ENCODE measurements at regions not wholly inside any gene's neighbourhood (a gene's known extent, or its start where the extent isn't known, plus 50 kb on each side); places are given as distances from the start of the nearest gene placed in this dataset.
"Not testable (repeated sequence)": the region's sequence is repeated elsewhere in the genome, so short reads cannot be mapped to it uniquely, and the experiment has no call there.

GRCh38 chr12:46546634-46547273, 174.2 kb upstream of the SLC38A2 start:
- DNase-seq: peak; percentile 64 to 69

GRCh38 chr12:46543378-46543795, 170.8 kb upstream of the SLC38A2 start:
- DNase-seq: not testable (repeated sequence)

- no peak for DNase-seq
Observed at GRCh38 chr12:46538976-46539375, 166.4 kb upstream of the SLC38A2 start.

- DNase-seq: no peak
Observed at GRCh38 chr12:46537387-46537955, 164.9 kb upstream of the SLC38A2 start.

GRCh38 chr12:46536316-46536715, 163.7 kb upstream of the SLC38A2 start:
- DNase-seq: peak; percentile 61 to 62

- DNase-seq: no peak
Observed at GRCh38 chr12:46535907-46536306, 163.3 kb upstream of the SLC38A2 start.

GRCh38 chr12:46535376-46535775, 162.8 kb upstream of the SLC38A2 start:
- DNase-seq: no peak

GRCh38 chr12:46534327-46534840, 161.8 kb upstream of the SLC38A2 start:
- no peak for DNase-seq

- DNase-seq: no peak
Observed at GRCh38 chr12:46533723-46534122, 161.2 kb upstream of the SLC38A2 start.

- DNase-seq: no peak
Observed at GRCh38 chr12:46531804-46532203, 159.2 kb upstream of the SLC38A2 start.

- DNase-seq: no peak
Observed at GRCh38 chr12:46531059-46531785, 158.6 kb upstream of the SLC38A2 start.

GRCh38 chr12:46530373-46531056, 157.9 kb upstream of the SLC38A2 start:
- no peak for DNase-seq

- no peak for DNase-seq
Observed at GRCh38 chr12:46526233-46526632, 153.7 kb upstream of the SLC38A2 start.

- no peak for DNase-seq
Observed at GRCh38 chr12:46524778-46525177, 152.2 kb upstream of the SLC38A2 start.

- DNase-seq: no peak
Observed at GRCh38 chr12:46523863-46524770, 151.5 kb upstream of the SLC38A2 start.

- DNase-seq: no peak
Observed at GRCh38 chr12:46523446-46523845, 150.9 kb upstream of the SLC38A2 start.

GRCh38 chr12:46522071-46522470, 149.5 kb upstream of the SLC38A2 start:
- no peak for DNase-seq

GRCh38 chr12:46521145-46521544, 148.6 kb upstream of the SLC38A2 start:
- no peak for DNase-seq

GRCh38 chr12:46519407-46519806, 146.8 kb upstream of the SLC38A2 start:
- no peak for DNase-seq

- DNase-seq: no peak
Observed at GRCh38 chr12:46518729-46519128, 146.2 kb upstream of the SLC38A2 start.

- DNase-seq: no peak
Observed at GRCh38 chr12:46518169-46518568, 145.6 kb upstream of the SLC38A2 start.

- no peak for DNase-seq
Observed at GRCh38 chr12:46517579-46517962, 145.0 kb upstream of the SLC38A2 start.
